ENCODE measurements at regions not wholly inside any gene's neighbourhood (a gene's known extent, or its start where the extent isn't known, plus 50 kb on each side); places are given as distances from the start of the nearest gene placed in this dataset.

DNA sequence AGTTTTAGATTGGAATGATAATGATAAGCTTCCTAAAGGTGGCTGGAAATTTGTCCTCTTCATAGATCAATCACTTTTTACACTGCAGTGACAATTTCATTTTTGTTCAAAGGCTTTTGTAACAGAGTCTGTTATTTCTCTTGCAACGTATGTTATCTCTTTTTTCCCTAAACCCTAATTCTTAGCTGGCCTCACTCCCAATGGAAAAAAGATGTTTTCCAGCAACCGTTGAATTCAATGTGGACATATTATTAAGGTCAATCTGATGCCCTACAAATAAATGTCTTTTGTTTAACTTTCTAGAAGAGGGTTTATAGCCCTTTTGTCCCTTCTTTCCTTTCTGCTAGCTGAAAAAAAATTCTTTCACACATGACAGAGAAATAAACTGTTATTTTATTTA, 192.7 kb upstream of the NWD2 start:
- TF ChIP-seq, protein P1, sequence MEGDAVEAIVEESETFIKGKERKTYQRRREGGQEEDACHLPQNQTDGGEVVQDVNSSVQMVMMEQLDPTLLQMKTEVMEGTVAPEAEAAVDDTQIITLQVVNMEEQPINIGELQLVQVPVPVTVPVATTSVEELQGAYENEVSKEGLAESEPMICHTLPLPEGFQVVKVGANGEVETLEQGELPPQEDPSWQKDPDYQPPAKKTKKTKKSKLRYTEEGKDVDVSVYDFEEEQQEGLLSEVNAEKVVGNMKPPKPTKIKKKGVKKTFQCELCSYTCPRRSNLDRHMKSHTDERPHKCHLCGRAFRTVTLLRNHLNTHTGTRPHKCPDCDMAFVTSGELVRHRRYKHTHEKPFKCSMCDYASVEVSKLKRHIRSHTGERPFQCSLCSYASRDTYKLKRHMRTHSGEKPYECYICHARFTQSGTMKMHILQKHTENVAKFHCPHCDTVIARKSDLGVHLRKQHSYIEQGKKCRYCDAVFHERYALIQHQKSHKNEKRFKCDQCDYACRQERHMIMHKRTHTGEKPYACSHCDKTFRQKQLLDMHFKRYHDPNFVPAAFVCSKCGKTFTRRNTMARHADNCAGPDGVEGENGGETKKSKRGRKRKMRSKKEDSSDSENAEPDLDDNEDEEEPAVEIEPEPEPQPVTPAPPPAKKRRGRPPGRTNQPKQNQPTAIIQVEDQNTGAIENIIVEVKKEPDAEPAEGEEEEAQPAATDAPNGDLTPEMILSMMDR (IDR thresholded peaks at IDR 0.05): no peak
- no peak for TF ChIP-seq EP300 (IDR thresholded peaks at IDR 0.05)

All from sigmoid colon (tissue), 4 donors.